ENCODE measurements at regions not wholly inside any gene's neighbourhood (a gene's known extent, or its start where the extent isn't known, plus 50 kb on each side); places are given as distances from the start of the nearest gene placed in this dataset.

GRCh38 chr1:244970236-244970743 is 105.9 kb upstream of the HNRNPU start:
- peak; percentile 90 for DNase-seq

DNA sequence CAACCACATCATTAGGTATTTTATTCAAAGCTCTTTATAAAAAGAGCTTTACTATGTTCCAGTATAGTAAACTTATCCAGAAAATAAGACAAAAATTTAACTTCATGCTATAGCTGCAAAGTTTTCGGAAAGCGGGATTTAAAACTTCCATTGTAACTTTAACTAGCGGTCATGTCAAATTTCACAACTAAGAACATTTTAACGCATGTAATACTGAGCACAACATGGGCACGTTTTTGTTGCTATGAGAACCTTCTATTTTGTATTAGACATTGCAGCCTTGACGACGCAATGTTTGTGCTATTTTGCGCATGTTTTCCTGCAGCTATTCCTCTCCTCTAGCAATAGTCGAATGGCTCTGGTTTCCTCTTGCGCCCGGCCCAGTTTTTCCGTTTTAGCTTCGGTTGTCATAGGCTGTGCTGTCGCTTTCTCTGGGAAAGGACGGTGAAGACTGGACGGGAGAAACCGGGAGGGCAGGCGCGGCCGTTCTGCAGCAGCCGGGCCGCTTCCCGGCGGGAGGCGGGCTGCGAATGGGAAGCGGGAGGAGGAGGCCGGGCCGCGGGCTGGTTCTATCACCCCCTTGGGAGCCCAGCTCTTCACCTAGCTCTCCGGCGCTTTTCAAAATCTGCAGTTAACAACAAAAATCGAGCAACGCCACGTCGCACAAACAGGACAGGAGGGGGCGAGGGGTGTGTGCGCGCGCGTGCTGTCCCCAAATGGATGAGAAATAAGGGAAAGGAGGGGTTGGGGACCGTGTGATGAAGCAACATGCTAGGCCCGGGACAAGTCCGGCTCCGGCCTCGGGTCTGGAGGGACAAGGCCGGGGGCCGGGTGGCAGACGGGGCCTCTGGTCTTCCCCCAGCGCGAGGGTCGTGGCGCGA is 105.3 kb upstream of the HNRNPU start:
- DNase-seq: peak; percentile 86

DNA sequence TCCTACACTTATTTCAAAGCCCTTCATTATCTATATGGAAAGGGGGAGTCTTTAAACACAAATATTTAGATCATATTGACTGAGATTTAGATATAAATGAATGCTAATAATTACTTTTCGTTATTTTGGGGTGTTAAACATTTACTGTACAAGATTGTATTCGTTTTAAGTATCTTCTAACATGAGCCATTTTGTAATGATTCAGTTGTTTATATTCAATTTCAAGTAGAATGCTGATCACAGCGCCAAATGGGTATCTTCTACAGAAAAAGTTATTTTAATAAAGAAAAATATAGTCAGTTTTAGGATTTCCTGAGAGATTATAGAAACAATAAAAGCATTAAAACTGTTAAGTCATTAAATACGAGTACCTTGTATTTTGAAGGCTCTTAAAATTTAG is 104.5 kb upstream of the HNRNPU start:
- no peak for DNase-seq

DNA sequence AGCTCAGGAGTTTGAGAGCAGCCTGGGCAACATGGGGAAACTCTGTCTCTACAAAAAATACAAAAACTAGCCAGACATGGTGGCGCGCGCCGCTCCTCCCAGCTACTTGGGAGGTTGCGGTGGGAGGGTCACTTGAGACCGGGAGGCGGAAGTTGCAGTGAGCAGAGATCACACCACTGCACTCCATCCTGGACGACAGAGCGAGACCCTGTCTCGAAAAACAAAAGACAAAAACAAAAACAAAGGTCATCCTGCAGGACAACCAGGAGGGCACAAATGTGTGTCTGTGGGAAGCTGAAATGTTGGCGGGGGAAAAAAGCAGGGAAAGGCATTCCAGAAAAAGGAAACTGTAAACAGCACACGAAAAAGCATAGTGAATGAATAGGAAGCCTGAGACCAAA is 104.1 kb upstream of the HNRNPU start:
- DNase-seq: no peak

GRCh38 chr1:244967159-244967558 is 102.8 kb upstream of the HNRNPU start:
- DNase-seq: no peak

GRCh38 chr1:244965185-244966030 is 101.1 kb upstream of the HNRNPU start:
- no peak for DNase-seq

- no peak for DNase-seq
These were observed 100.0 kb upstream of the HNRNPU start for GRCh38 chr1:244964112-244964971.

- no peak for DNase-seq
These were observed 99.0 kb upstream of the HNRNPU start for GRCh38 chr1:244963231-244963826.

DNA sequence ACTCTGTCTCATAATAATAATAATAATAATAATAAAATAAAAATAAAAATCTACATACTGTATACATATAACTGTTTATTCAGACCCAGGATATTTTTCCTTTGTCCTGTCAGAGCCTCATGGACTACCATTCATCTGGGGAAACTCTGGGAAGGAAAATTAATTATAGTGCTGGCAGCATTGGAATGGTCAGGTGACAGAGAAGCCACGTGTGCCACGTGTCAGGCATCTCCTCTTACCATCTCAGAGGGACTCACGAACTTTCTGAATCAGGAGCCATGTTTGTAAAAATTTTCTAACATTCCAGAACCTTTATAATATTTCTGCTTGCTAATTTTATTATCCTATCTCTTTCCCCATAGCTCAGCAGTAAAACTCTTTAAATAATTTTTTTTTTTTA is 97.8 kb upstream of the HNRNPU start:
- DNase-seq: no peak

DNA sequence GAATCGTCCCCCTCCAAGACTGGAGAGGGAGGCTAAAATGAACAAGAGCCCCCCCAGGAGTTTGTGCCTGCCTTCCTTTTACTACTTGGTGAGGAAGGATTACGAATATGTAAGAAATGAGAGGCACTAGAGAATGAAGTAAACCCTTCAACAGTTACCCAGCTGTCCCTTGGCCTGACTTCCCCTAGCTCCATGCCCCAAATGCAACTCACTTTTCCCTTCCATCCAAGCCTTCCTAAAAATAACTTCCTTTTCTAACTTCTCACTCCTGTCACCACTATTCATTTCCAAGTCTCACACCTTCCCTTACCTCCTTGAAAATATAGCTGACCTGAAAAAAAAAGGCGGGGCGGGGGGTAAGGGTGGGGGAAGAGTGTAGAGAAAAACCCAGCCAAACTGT is 96.6 kb upstream of the HNRNPU start:
- no peak for DNase-seq

GRCh38 chr1:244958593-244958992 is 94.2 kb upstream of the HNRNPU start:
- DNase-seq: no peak

DNA sequence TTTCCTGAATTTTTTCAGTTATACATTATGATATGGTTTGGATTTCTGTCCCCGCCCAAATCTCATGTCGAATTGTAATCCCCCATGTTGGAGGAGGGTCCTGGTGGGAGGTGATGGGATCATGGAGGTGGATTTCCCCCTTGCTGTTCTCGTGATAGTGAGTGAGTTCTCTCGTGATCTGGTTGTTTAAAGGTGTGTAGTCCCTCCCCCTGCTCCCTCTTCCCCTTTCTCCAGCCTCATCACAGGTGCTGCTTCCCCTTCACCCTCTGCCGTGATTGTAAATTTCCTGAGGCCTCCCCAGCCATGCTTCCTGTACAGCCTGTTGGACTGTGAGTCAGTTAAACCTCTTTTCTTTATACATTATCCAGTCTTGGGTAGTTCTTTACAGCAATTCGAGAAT is 93.2 kb upstream of the HNRNPU start:
- no peak for DNase-seq

DNA sequence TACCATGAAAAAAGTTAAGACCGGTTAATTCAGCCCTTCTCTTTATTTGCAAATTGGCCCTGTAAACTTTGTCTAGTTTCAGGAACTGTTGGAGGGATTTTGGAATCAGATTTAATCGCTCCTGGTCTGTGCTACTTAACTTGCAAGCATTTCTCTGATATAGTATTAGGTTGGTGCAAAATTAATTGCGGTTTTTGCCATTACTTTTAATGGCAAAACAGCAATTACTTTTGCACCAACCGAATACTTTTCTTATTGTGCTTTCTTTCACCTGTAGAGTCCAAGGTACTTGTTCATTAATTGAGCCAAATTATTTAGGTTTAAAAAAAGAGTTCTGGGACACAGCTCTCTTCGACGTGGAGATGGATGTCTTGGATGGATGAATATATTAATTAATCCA is 92.8 kb upstream of the HNRNPU start:
- DNase-seq: no peak

DNA sequence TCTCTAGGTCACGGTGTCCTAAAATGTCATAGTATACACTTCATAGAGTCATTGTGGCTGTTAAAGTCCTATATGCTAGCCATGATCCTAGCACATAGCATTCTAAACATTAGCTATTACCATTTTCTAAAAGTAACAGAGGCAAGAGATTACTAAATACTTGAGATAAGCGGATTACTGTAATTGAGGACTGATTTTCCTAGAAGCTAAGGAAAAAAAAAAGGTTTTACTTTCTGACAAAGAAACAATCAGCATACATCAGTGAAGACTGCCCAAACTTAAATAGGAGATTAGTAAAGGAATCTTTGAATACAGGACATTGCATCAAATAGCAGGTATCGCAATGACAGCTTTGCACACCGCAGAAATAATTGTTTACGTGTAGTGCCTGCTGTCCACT is 91.3 kb upstream of the HNRNPU start:
- DNase-seq: no peak

- no peak for DNase-seq
These were observed 90.0 kb upstream of the HNRNPU start for GRCh38 chr1:244954359-244954758.

DNA sequence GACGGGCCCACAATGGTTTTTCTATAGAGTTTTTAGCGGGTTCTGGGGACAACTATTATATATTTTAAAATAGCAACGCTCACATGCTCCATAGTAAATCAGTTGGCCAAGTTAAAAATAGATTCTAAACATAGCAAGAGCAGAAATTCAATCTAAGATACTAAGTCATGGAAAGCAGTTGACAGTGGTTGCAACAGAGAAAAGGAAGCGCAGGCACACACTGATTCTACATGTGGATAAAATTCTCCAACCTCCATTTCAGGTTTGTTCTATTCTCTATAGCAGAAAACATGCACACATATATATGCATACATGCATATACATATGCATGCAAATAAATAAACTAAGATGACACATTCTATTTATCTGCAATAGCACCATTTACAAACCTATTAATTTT is 89.6 kb upstream of the HNRNPU start:
- no peak for DNase-seq

- DNase-seq: no peak
These were observed 88.6 kb upstream of the HNRNPU start for GRCh38 chr1:244952940-244953339.

- no peak for DNase-seq
These were observed 88.1 kb upstream of the HNRNPU start for GRCh38 chr1:244952280-244952933.

GRCh38 chr1:244948416-244948815 is 84.1 kb upstream of the HNRNPU start:
- DNase-seq: no peak

GRCh38 chr1:244945109-244945671 is 80.8 kb upstream of the HNRNPU start:
- DNase-seq: no peak

- no peak for DNase-seq
These were observed 76.8 kb upstream of the HNRNPU start for GRCh38 chr1:244941121-244941520.

DNA sequence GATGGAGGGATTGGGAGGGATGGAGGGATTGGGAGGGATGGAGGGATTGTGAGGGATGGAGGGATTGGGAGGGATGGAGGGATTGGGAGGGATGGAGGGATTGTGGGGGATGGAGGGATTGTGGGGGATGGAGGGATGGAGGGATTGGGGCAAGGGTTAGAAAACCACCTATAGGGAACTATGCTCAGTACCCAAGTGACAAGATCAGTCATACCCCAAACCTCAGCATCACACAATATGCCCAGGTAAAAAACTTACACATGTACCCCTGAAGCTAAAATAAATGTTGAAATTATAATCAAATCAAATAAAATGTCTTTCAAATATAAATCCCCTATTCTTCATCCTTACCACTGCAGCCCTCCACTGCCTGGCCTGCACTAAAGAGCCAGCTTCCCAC is 72.8 kb upstream of the HNRNPU start:
- no peak for DNase-seq
